Hepatocyte (in vitro differentiated cells): ENCODE measurements at regions not wholly inside any gene's neighbourhood (a gene's known extent, or its start where the extent isn't known, plus 50 kb on each side); places are given as distances from the start of the nearest gene placed in this dataset.

ENCODE experiments used
- CTCF ChIP-seq: fragments of 200-600 bp; sonication (generic); IDR thresholded peaks from 2 replicates; pipeline ENCODE4 v1.5.1; 2016; ENCODE audit warnings: antibody characterized with exemption, mild to moderate bottlenecking; ENCODE audit not compliant: poor library complexity
- EZH2 ChIP-seq: fragments of 200-600 bp; sonication (generic); IDR thresholded peaks from 2 replicates; pipeline ENCODE4 v1.6.1; 2016; ENCODE audit warnings: antibody characterized with exemption, mild to moderate bottlenecking, borderline replicate concordance

- TF ChIP-seq CTCF, result no peak
- no peak for TF ChIP-seq EZH2
These were observed 463.3 kb downstream of the ICE1 start for GRCh38 chr5:5885782-5886181.
